GM19467 (cell line): ENCODE measurements at regions not wholly inside any gene's neighbourhood (a gene's known extent, or its start where the extent isn't known, plus 50 kb on each side); places are given as distances from the start of the nearest gene placed in this dataset.
"Not testable (repeated sequence)": the region's sequence is repeated elsewhere in the genome, so short reads cannot be mapped to it uniquely, and the experiment has no call there.

Experiments
- ATAC-seq: cut with Tn5 transposase; IDR thresholded peaks from one replicate; pipeline ENCODE4 v1.9.1; 2021; ENCODE audit warnings: mild to moderate bottlenecking, moderate library complexity; ENCODE audit not compliant: unreplicated experiment

DNA sequence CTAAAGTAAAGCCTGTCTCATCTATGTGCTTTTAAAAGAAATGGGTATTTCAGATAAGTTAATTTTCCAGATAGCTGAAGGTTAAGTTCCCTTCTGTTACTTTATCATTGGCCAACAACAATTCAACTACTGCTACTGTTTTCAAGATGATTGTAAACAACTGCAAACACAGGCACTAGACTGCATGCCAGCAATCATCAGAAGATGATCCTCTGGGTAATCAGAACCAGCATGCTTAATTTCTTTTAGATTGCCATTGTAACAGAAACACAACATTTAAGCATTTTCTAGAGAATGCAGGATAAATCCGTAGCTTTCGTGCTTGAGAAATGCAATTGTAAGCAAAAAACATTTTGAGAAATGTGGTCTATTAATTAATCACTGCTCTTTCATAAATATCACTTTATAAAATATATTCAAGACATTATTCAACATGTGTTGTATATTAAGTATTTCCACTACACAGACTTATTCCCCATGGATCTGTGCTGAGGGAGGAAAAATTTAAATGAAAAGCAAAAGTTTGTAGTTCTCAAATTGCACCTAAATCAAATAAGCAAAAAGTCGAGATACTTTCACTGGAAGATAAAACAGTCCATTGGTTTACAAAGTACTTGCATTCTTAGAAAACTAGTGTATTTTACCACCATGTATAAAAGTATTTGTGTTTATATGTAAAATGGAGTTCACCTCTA, 133.7 kb downstream of the ATL2 start:
- no peak for ATAC-seq

DNA sequence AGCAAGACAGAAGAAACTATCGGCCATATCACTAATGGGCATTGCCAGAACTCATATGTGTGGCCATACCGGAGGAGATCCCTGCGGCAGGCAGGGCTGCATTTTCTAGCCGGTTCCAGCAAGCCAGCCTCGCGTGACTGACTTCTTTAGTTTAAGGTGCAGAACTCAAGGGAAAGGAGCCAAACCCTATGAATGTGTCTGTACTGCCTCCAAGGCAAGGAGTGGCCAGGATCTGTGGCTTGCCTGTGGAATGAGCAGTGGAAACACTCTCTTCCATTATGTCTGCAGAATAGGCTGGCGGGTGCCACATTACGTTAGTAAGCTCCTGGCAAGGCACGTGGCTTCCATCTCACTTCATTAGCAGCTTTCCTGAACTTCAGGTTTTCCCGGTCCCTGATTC, 137.6 kb downstream of the ATL2 start:
- no peak for ATAC-seq

DNA sequence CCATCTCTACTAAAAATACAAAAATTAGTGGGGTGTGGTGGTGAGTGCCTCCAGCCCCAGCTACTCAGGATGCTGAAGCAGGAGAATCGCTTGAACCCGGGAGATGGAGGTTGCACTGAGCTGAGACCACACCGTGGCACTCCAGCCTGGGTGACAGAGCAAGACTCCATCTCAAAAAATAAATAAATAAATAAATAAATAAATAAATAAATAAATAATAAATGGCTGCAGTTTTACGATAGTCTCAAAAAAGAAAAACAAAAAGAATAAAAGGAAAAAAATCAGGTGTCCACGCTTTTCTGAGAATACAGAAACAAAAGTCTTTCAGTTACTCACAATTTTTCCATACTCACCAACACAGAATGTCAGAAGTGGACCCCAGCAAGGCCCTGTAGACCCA, 138.4 kb downstream of the ATL2 start:
- ATAC-seq = not testable (repeated sequence)

DNA sequence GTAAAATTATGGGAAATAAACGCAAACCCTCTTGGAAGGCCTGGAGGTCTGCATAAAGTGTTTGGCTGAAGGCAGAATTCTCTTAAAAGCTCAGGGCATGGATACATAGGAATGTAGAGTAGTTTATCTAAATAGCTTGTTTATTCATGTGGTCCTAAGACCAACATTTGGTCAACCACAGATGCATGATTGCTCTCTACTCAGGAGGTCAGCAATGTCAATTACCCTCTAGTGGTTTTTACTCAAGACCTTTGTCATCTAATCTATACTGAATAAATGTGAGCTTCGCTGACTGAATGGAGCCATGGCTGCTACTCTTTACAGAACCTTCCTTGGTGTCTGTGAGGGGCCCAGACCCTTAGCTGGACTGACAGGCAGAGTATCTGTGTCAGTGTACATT, 139.8 kb downstream of the ATL2 start:
- ATAC-seq = no peak

DNA sequence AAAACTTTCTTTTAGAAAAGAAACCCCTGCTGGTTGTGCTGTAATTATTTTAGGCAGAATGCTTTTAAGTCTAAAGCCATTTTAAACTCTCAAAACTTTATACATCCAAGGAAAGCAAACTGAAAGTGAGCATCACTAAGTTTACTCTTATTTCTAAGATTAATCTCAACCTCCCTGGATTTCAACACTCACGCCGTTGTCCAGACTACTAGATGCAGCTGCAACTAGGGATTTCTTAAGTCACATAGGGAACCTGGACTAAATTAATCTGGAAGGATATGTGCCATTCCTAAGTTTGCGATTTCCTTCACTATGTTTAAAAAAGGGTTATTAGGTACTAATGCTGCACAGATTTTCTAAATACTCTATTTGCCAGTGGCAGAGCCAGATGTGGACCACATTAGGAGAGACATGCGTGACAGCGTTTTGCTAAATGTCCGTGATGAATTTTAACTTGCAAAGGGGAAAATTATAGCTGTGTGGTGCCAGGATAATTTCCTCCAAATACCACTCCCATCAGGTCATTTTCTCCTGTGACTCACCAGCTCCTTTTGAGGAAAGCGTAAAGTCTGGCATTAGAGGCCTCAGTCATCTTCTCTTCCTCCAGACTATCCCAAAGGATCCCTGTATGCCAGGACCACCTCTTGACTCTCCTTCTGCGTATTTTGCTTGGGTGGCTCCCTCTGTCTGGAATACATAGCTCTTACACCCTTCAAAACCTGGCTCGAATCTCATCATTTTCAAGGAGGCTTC, 143.7 kb downstream of the ATL2 start:
- ATAC-seq = no peak

DNA sequence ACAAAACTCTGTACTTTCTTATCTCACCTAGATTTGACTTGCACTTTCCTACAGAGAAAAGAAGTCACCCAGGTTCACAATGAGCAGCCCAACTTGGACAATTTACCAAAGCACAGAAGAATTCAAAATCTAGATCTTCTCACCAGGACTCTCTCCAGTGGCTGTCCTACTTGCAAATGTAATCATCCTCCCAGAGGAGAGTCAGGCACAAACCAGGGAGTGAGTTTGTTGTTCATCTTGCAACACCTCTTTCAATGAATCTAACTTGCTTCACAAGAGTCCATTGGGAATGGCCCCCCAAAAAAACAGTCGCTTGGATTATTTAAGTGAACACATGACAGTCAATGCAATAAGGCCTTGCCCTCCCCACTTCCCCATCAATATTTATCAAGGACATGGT, 144.6 kb downstream of the ATL2 start:
- no peak for ATAC-seq

DNA sequence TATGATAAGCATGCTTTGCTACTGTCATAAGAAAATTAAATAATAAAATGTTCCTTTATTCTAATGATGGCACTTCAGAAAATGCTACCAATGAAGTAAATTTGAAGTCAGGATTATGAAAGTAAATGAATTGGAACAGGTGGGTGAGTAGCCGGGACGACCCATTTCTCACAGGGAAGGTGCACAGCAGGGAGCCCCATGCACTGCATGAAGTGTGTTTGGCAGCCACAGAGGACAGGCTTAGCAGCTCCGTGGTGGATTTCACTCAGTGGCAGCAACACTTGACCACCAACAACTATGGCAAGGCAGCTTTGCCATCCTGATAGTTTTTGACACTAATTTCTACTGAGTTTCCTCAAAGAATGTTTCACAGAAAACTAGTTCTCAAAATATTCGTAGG, 146.3 kb downstream of the ATL2 start:
- ATAC-seq = no peak

DNA sequence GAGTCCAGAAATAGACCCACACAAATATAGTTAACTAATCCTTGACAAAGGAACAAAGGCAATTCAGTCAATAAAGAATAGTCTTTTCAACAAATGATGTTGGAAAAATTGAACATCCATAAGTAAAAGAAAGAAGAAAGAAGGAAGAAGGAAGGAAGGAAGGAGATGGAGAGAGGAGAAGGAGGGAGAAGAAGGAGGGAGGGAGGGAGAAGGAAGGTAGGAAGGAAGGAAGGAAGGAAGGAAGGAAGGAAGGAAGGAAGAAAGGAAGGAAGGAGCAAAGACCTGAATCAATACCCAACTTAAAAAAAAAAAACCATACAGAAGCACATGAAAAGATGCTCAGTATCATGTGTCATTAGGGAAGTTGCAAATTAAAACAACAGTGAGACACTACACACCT, 148.3 kb downstream of the ATL2 start:
- ATAC-seq = no peak

DNA sequence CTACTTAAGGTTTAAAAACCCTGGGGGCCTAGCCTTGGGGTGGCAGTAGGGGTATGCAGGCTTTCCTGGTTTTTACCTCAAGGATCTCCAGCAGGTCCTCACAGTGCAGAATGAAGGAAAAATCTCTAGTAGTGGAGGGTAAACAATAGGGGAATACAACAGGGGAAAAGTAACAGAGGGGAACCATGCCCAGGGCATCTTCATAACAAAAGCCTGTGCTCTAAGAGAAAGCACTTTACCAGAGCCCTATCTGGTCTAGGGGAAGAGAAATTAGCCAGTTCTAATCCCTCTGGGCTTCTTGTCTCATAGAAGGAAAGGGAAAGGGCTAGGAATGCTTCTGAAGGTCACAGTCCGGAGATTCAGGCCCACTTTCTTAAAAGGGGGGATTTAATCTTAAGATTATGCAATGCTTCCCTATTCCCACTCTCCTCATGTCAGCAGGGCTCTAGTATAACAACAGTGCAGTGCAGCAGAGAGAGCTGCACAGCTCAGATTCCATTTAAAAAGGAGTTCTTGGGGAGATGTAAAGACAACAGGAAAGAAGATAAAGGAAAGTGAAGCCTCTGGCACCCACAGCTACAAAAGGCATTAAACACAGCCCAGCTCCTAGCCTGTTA, 149.0 kb upstream of the CYP1B1 start:
- no peak for ATAC-seq

DNA sequence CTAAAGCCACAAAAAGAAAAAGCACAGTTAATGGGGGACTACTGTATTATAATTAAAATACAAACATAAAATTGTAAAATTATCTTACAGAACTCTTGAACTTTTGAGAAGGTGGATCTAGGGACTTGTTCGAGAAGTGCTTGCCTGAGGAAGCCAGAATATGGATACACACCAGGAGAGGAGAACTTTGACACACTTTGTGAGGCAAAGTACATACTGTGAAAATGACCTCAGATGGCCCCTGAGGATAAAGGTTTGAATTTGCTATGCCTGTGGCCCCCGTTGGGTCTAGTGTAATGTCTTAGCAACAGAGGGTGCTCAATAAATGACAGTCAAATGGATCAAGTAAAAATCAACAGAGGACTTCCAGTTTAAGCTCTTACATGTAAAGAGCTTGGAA, 148.2 kb upstream of the CYP1B1 start:
- ATAC-seq = no peak

DNA sequence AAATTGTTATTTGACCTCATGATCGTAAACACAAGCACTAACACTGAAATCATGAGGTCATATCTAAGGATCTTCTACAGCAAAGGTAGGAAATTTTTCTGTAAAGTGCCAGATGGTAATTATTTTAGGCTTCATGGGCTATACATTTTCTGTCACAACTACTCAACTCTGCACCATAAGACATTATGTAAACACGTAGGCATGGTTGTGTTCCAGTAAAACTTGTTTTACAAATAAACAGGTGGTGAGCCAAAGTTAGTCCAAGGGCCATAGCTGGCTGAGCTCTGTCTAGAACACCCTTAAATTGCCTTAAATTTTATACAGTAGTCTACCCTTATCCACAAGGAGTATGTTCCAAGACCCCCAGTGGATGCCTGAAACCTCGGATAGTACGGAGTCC, 147.3 kb upstream of the CYP1B1 start:
- ATAC-seq = no peak

DNA sequence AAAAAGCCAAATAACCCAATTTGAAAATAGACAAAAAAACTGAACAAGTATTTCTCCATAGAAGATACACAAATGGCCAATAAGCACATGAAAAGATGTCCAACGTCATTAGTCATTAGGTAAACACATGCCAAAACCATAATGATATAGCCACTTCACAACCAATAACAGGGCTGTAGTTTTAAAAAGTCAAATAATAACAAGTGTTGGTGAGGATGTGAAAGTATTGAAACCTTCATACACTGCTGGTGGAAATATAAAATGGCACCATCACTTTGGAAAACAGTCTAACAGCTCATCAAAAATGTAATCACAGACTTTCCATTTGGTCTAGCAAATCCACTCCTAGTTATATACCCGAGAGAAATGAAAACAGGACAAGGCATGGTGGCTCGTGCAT, 144.2 kb upstream of the CYP1B1 start:
- no peak for ATAC-seq

DNA sequence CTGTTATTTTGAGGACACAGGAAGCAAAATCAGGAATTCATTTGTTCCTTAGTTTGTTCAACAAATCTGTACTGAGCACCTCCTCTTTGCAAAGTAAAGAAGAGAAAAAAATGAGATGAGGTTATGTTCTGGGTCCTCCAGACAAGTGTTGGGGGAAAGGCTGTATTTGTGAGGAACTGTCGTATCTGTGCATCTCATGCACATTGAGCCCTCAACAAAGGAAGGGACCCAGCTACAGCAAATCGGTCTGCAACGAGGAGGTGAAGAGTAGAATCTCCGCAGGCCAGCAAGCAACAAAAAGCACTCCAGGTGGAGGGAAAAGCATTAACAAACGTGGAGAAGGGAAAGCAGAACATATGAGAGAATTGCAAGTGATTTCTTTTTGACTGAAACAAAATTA, 143.0 kb upstream of the CYP1B1 start:
- ATAC-seq = no peak

DNA sequence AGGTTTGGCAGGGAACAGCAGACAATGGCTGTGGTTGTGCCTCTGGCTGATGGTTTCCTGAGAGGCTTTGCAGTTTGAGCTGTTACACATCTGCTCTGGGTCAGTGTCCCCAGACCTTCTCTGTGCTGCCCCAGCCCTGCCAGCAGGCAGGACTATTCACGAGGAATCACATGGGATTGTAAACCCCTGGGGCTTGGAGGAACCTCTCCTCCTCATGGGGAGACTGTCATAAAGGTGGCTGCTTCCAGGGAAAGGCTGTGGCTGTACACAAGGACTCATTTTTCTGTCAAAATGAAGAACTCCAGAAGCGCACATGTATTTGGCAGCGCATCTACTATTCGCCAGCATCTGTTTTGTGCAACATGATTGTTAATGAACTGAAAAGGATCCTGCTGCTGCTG, 142.6 kb upstream of the CYP1B1 start:
- ATAC-seq = no peak

DNA sequence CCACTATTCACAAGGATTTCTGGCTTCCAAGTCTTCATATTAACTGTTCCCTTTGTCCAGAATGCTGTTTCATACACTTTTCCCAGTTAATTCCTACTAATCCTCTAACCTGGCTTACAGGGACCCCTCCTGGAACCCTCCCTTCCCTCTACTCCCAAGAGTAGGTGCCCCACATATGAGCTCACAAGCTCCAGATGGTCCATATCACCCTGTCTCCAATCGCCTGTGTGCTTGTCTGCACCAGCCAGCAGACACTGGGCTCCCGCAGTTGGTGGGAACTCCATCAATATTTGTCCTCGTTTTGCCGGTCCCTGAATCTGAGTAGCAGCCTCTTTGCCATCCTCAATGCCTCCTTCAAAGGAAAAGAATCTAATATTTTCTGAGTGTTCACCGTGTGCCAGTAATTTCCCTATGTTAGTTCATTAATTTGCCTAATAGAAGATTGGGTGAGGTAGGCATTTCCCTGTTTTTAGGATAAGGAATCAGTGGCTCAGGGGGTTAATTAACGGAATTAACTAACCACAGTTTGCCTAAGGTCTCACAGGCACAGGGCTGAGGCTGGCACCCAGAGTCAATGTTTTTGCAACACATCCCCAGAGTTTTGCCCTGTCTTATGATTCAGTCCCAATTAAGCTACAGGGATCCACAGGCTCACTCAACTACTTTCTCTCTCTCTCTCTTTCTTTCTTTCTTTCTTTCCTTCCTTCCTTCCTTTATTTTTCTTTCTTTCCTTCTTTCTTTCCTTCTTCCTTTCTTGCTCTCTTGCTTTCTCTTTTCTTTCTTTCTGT, 141.6 kb upstream of the CYP1B1 start:
- no peak for ATAC-seq

DNA sequence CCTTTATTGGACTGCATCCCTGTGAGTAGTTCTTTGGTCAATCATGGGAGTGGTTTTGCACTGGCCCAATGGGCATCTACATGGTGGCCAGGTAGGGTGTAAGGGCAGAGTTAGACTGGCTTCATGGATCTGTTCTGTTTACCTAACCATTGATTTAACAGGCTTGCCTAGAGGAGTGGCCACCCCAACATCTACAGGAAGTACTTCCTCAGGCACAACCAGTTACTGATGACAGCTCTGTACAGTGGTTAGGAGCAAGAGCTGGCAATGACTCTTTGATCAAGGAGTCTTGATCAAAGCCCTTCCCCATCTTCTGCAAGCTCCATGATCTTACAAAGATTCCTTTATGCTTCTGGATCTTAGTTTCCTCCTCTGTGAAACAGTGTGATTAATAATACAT, 140.9 kb upstream of the CYP1B1 start:
- ATAC-seq = no peak

DNA sequence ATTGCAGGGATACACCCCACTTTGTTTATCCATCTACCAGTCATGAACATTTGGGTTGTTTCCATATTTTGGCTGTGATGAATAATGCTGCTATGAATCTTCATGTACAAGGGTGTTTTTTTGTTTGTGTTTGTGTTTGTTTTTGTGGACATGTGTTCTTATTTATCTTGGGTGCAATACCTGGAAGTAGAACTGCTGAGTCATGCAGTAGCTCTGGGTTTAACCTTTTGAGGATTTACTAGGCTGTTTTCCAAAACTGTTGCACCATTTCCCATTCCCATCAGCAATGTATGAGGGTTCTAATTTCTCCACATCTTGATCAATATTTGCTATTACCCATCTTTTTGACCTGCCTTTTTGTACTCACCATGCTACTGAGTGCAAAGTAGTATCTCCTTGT, 140.0 kb upstream of the CYP1B1 start:
- ATAC-seq = no peak

DNA sequence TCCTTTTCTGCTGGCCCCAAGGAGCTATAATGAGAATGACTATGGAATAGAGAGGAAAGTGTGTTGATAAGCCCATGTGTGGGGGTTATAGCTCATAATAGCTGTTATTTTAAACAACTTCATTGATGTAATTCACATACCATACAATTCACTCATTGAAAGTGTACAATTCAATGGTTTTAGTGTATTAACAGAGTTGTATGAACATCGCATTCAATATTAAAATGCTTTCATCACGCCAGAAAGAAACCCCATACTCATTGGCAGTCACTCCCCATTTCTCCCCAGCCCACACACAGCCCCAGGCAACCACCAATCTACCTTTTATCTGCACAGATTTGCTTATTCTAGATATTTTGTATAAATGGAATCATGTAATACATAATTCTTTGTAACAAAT, 139.6 kb upstream of the CYP1B1 start:
- no peak for ATAC-seq

DNA sequence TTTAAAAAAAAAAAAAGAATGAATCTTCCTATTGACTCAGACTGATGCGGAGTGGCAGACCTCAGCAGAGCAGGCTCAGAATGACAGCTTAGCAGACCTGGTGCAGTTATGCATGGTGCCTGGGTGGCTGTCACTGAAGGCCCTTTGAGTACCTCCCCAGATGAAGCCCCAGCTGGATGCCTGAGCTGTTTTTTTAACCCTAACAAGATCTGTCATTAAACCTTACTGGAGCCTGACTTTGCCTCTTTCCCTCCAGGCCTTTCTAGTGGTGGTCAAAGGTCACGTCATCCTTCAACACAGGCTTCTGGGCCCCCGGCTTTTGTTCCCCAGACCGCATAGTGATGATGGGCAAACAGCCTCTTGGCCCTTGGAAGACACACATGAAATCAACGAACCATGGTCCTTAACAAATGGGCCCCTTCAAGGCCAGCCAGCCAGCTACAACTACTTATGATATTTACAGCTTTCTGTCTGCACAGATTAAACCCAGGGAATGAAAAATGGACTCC, 138.3 kb upstream of the CYP1B1 start:
- ATAC-seq = no peak

DNA sequence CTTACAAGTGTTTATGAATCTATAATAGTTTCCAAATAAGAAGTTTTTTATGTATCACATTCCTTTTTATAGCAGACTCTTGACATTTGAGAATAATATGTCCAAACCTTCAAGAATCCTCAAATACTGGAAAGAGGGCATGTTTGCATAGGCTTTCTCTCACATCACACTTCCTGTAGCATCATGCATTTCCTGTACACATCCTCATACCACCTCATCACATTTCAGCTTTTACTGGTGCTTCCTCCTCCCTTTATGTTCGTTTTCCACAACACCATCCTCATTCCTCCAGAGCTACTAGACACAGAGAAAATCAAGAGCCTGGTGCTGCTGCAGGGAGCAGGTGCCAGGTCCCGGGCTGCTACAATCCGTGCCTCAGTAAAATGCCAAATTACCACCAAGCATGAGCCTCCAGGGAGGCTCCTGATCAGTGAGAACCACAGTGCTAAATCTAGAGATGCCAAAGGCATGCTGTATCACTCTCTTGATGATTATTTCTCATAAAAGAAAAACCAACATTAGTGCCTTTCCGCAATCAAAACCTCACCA, 137.7 kb upstream of the CYP1B1 start:
- no peak for ATAC-seq

DNA sequence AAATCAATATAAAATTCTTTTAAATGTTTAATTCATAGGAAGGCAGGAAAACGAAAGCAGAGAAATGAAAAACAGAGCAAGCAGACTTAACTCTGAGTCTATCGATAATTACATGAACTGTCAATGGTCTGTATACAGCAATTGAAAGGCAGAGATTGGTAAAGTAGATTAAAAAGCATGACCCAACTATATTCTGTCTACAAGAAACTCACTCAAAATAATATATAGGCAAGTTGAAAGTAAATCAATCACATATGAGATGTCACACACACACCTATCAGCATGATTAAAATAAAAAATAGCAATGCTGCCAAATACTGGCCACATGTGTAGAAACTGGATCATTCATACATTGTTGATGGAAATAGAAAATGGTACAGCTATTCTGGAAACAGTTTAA, 136.4 kb upstream of the CYP1B1 start:
- no peak for ATAC-seq
